HG03139 (cell line): ENCODE measurements at regions not wholly inside any gene's neighbourhood (a gene's known extent, or its start where the extent isn't known, plus 50 kb on each side); places are given as distances from the start of the nearest gene placed in this dataset.

Source experiments
- ATAC-seq: cut with Tn5 transposase; IDR thresholded peaks from one replicate; pipeline ENCODE4 v1.9.1; 2021; ENCODE audit not compliant: unreplicated experiment

DNA sequence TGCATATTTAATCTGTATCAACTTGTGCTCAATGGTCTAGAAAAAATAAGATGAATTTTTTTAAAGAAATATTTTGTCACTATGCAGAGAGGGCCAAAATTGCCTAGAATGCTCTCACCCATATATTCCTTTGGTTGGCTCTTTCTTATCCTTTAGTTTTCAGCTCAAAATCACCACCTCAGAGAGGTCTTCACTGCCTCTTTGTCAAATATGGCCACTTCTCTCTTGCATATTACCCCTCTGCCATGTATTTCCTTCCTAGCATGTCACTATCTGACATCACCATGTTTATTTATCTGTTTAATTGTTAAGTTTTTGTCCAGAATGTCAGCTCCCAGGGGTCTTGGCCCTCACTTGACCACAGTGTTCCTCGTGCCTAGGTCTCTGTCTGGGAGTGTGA, 535.2 kb upstream of the CDH2 start:
- no peak for ATAC-seq

DNA sequence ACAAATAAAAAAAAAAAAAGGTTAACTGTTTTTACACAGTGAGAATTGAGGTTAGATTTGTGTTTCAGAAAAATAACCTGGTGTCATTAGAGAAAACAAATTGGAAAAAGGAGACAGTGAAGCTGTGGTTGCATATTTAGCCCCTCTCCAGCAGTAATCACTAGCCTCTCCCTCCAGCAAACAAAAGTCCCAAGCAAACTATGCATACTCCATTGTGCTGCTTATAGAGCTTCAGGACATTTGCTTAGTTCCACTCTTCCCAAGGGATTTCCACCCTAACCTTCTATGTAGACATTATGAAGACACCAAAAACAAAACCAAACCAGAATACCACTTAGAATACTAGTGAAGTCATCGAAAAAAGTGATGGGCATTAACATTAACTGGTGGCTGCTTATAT, 534.2 kb upstream of the CDH2 start:
- no peak for ATAC-seq

DNA sequence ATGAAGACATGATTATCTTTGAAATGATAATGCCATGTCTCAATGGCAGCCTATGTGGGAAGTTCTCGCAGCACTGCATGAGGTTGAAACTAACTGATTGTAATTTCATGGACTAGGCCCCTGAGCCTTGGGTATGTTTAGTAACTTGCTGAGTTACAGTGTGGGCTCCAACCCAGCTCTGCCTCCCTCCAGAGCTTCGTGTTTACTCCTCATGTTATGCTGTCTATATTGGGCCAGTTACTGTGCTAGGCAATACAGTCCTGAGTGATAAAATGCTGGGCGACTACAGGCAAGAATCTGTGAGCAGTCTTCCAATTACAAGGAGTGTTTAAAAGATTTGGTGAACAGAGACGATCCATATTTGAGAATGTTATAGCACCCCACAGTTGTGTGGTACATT, 530.1 kb upstream of the CDH2 start:
- ATAC-seq: no peak

DNA sequence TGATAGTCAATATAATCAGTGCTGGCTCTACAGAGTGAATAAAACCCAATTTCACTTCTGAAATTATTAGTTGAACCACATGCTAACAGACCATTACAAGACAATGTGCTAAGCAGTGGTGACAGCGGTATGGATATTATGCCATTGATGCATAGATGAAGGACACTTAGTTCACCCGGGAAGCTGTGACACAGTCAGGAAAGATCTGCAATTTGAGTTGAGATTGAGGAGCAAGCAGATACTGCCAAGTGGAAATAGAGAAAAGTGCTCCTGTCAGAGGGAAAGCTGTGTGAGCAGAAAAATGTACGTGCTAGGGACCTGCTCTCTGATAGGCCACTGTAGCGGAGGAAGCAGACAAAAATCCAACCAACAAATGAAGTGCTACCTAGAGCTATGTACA, 529.5 kb upstream of the CDH2 start:
- no peak for ATAC-seq

DNA sequence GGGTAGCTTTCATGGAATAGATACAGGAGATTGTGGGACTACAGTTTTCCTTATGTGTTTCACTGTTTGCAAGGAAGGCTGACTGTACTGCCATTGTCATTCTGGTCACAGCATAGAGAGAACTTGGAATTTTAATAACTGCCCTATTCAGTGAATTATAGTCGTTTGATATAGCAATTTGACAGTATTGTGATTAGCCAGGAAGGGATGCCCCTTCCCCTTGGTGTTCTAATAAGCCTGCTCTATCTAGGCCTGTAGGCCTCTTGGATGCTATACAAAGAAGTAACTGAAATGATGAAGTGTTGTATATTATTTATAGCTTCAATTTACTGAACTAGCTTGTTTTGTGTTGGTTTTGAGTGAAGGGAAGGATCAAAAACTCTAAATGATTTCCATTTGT, 528.6 kb upstream of the CDH2 start:
- ATAC-seq: no peak

DNA sequence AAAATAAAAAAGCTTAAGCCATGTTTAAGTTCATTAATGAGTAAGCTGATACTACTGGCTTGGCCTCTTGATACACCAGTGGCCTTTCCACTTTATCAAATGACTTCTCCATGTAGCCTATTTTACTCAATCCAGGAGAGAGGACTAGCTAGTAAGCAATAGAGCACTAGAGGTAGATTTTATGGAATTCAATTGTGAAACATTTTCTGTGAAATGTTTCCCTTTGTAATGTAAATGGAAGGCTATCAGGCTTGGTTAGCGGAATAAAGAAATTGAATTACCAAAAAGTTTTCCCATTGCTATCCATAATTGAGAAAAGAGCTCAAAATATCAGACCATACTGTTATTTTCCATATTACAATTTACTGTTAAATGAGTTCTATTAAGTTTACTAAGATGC, 515.4 kb upstream of the CDH2 start:
- no peak for ATAC-seq

DNA sequence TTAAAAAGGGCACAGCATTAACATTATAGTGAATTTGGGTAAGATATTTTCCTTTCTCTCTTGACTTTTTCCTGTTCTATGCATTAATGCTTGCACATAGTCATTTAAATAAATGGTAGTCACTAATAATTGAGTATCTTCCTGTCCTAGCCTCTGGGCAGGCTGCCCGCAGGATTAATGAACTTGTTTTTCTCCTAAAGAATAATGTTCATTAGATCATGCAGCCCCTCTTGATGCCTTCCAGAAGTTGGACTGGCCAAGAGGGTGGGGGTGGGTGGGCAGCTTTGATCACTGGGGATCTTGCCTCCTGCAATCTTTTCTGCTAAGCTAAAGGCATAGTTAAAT, 514.5 kb upstream of the CDH2 start:
- no peak for ATAC-seq

DNA sequence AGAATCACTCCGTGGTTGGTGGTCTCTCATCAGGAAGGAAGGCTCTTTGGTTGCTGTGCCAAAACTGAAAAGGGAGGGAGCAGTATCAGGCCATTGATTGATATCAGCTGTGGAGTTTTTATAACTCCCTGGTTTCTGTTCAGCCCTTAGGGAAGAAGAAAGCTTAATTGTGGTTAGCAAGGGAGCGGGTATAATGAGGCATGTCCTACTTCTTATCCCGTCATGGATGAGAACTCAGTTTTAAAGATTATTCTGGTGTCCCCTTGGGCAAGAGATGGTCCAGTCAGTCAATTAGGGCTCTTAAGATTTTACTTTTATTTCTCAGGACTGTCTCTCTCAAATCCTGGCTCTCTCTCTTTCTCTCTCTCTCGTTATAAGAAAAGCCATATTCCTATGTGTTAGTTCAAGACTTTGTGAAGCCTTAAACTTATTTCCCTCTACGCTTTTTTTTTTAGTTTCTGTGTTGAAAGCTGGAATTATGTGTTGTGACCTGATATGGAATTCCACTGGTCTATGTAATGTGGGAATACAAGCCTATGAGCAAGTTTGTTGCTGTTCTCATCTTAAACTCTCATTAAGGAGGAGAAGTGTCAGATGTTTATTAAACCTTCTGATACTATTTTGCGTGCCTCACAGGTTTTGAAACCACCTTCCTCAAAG, 514.0 kb upstream of the CDH2 start:
- ATAC-seq: no peak

DNA sequence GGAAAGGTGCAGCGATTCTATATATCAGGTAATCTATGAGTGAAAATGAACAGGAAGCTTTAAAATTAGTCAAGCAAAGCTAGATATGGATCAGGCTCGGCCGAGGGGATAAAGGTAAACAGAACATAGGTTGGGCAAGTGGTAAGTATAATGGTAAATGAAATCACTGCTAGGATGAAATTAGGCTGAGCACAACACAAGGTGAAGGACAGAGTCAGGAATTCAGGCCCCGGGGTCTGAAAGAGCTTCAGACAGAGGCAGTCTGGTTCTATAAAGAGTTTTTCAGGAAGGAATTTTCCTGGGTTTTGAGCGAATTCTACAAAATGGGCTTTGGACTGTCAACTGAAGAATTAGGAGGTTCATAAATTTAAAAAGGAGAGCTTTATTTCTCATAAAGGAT, 513.2 kb upstream of the CDH2 start:
- no peak for ATAC-seq

DNA sequence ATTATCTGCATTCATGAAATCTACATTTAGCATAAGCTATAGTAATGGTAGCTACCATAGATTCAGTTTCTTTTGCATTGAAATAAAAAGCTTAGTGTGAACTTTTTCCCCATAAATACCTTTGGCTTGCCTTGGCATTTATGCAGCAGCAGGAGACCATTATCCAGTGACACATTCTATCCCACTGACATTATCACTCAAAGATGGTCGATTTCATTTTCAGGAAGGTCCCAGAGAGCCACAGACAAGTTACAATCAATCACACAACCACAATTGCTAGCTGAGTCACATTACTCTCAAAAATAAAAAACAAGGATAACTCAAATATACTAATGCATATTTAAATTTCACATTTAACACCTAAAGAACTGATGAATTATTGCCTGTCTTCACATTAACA, 512.7 kb upstream of the CDH2 start:
- ATAC-seq: no peak

DNA sequence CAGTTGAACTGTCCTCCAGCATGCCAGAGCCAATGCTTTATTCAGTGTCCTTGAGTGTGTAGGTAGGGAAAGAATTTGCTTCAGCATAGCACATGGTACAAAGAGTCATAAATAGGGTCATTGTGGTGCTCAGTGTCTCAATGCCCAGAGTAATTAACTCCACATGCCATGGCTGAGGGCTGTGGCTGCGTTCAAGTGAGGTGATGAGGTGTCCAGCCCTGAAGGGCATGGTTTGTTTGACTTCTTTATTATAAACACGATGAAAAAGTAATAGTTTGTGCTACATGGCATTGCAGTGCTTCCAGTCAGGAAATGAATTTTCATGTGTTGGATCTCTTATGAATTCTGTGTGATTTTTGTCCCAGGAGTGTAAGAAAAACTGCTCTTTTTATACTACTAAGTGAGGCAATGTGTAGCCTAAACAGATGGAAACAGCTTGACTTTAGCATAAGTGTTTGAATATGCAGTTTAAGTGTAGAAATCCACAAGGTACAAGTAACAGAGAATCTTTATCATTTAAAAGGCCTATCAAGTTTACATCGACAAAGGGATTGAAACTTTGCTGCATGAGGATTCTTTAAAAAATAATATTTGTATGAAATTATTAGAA, 507.9 kb upstream of the CDH2 start:
- no peak for ATAC-seq

DNA sequence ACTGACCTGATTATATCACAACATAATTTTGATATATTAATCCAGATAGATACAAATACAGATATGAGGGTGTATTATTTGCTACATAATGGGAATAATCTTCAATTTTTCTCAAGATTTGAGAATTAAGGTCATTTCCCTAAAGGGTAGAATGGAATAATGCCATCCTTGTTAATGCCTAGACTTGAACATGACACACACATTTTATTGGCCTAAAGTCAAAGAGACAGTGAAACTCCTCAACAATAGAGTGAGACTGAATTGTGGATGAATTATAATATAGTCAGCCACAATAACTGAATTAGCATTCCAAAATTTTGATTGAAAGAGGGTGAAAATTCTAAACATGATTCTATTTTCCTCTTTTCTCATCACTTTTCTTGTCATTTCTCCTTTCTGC, 506.0 kb upstream of the CDH2 start:
- ATAC-seq: no peak

DNA sequence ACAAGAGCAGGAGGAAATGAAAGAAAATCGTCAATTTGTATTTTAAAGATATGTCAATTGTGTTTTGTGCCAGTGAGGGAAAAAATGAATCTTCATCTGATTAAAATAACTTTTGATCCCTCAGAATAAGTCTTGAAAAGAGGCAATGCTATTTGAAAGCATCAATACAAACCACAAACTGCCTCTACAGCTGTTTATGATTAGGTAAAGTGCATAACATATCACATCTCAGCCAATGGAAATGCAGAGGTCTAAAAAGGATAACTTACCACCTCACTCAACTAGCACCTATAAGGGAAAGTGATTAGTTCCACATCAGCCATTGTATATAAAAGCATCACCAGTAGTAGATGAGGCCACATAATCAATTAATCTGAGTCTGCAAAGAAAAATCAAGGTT, 492.2 kb upstream of the CDH2 start:
- ATAC-seq: no peak

DNA sequence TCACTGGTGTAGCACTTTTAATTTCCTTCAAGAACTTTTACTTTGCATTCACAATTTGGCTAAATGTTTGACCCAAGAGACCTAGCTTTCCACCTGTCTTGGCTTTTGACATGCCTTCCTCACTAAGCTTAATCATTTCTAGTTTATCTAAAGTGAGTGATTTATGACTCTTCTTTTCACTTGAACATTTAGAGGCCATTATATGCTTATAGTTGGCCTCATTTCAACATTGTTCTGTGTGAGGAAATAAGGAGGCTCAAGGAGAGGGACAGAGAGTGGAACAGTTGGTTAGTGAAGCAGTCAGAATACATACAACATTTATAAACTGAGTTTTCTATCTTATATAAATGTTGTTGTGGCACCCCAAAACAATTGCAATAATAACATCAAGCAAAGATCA, 489.3 kb upstream of the CDH2 start:
- ATAC-seq: no peak

DNA sequence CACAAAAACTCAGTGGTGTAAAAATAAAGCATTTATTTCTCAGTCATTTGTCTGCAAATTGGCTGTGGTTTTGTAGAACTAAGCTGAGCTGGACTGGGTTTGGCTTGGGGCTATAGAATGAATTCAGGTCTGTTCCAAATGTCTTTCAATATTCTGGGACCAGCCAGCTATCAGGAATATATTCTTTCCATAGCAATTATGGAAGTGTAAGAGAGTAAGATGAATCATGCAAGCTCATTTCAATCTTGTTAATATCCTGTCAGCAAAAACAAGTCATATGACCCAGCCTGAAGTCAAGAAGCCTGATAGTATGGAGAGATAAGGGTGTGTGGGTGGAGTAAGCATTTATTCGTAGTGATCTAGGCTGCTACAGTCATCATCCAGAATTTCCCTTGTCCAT, 481.0 kb upstream of the CDH2 start:
- no peak for ATAC-seq

DNA sequence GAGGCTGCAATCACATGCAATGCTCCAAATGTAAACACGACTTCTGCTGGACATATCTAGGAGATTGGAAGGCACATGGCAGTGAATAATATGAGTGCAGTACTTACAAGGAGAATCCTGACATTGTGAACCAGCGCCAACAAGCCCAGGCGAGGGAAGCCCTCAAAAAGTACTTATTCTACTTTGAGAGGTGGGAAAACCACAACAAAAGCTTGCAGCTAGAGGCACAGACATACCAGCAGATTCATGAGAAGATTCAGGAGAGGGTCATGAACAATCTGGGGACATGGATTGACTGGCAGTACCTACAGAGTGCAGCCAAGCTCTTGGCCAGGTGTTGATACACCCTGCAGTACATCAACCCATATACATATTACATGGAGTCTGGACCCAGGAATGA, 475.7 kb upstream of the CDH2 start:
- ATAC-seq: no peak

DNA sequence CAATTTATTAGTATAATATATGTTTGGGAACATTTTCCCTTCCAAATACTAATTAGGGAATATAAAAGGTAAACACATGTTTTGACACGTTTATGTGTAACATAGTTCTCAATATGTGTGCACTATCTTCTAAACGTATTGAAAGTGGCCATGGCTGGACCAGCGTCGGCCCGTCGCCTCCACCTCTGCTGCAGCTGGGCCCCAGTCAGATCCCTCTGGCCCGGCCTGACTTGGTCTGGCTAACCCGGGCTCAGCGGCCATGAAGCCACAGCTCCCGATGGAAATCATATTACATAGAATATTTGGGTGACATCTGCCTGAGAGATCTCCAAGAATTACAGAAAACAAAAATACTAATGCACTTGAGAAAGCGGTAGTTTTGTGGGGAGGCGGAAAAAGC, 474.4 kb upstream of the CDH2 start:
- no peak for ATAC-seq

DNA sequence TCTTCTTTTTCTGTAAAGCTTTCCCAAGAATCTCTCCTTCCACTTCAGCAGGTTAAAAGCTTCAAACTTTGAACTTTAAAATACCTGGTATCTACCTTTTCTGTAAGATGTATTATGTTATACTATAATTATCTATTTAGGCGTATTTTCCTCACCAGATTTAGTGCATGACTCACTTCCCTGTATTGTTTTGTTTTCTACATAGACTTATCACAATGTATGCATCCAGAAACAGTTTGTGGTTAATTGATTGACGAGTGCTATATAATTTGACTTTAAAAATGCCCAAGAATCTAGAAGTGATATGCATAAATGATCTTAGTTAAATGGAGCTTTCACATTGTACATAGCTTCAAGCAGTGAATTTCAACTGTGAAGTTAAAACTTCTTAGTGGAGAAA, 473.9 kb upstream of the CDH2 start:
- no peak for ATAC-seq

DNA sequence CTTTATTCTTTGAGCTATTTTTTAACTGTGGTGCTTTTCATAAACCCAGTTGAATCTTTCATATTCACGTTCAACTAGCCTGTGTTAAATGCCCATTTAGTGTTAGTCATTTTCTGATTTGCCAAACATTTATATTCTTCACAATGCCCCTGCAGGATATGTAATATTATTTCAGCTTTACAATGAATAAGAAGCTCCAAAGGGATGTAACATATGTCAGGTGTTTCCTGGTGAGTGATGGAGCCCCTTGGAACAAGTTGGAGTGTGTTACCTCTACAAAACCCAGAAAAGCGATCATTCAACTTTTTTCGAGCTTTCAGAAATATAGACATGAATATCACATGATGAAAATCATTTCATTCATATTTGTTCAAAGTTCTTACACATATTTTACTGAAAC, 471.0 kb upstream of the CDH2 start:
- no peak for ATAC-seq

DNA sequence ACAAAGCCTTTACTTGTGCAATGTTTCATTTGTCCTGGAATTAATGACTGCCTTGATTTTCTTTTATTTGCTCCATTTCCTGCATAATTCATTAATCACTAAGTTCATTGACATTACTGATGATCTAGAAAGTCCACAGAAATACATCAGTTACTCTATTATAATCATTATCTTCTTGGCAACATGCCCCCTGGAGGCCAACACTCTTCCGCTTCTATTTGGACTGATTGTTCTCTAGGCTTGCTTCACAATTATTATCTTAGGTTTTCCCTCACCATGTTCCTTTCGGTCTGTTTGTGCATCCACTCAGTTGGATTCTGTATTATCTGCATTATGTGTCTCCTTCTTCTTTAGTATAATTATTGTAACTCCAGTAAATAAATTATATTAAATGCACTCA, 461.0 kb upstream of the CDH2 start:
- no peak for ATAC-seq

DNA sequence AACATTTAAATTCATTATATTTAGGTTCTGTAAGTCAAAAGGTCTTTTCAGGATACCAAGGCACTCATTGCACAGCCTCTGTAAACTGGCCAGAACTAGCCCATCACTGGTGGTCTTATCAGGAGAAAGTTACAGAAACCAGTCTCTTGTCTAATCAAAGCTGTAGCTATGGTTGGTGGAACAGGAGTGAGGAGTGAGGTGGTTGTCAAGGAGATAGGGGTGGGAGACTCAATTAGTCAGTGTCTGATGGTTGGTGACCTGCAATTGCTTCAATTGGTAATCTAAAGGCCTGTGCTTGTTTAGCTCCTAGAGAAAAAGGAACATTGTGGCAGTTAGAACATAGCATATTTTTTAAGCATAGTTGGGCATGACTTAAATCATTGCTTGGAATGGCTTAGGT, 458.6 kb upstream of the CDH2 start:
- no peak for ATAC-seq

DNA sequence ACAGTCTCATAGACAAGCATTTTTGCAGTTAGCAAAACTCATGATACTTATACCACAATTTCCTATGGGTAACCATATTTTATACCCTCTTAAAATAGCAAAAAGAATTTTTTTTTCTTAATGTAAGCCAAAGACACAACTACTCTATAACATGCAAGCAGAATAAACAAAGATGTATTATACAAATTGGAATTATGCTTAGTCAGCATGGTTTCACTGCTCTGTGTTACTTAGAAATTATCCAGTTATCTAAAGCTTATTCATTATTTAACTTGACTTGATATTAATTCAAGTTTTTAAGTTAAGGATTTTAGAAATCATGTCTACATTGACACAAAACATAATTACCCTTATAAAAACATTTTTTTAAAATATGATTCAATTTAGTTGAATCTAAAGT, 449.8 kb upstream of the CDH2 start:
- ATAC-seq: no peak

DNA sequence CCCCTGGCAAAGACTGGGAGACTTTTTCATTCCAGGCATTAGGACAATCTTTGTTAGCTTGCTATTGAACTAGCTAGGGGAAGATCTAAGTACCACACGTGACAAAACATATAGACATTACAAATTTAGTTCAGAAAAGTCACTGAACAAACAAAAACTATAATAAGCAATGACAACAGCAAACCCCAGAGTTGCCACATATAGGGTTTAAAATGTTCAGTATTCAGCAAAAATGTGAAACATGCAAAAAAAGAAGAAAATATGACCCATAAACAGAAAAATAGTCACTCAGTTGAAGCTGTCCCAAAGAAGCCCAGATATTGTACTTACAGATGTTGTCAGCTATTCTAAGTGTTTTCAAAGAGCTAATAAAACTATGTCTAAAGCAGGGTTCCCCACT, 431.1 kb upstream of the CDH2 start:
- no peak for ATAC-seq

DNA sequence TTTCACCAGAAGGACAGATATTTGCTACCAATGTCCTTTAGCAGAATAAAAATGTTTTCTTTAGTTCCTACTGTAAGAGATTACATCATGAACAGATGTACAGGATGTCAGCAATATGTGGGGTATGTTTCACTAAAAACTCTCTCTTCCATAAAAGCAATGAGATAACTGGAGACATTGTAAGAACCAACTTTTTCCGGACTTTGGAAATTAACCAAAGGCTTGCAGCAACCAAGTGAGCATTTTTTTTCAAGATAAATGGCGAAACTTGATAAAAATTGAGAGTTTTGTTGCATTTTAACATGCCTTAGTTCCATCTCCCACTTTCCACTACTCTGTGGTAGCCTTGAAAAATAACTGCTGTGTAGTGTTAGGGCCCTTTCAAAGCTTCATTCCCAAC, 429.8 kb upstream of the CDH2 start:
- ATAC-seq: no peak
